GM12878 (cell line): ENCODE measurements at regions not wholly inside any gene's neighbourhood (a gene's known extent, or its start where the extent isn't known, plus 50 kb on each side); places are given as distances from the start of the nearest gene placed in this dataset.

Experiments
- ATAC-seq: fragments of 200-7000 bp; cut with Tn5 transposase; 3 replicates; pipeline ENCODE4 v1.9.1; 2020; ENCODE audit warnings: mild to moderate bottlenecking, moderate library complexity
- BruUV-seq: library from RNA; stranded (reverse); fragments of 400-500 nt; replicated peaks from 2 replicates; lab custom pipeline; 2021; lab: Mats Ljungman, UMichigan
- CTCF ChIA-PET: fragments of 300-600 bp; sonication (Branson Sonifier 250); formaldehyde crosslinking; extraction: SDS; loops from one replicate; lab custom pipeline; 2021; ENCODE audit warnings: inconsistent platforms; lab: Yijun Ruan, JAX
- POLR2A ChIA-PET: fragments of 350-600 bp; formaldehyde crosslinking; extraction: SDS; loops from one replicate; lab custom pipeline; 2021; ENCODE audit warnings: inconsistent platforms; lab: Charles Lee
- RAD21 ChIA-PET: fragments of 300-600 bp; sonication (Branson Sonifier 250); formaldehyde crosslinking; loops from one replicate; lab custom pipeline; 2023; ENCODE audit warnings: antibody characterized with exemption; ENCODE audit not compliant: unreplicated experiment; lab: Charles Lee
- SMC1A ChIA-PET: fragments of 300-600 bp; sonication (Branson Sonifier 250); formaldehyde crosslinking; loops from one replicate; lab custom pipeline; 2023; ENCODE audit not compliant: unreplicated experiment, uncharacterized antibody; lab: Charles Lee
- DNase-seq: peaks from one replicate; pipeline ENCODE4 v3.0.0-alpha.2; 2011; ENCODE audit warnings: low read depth, low spot score
- FAIRE-seq: peaks from 3 replicates; lab custom pipeline; 2011; peaks lifted over from hg19 to GRCh38; lab: Jason Lieb, UNC
- H2AFZ ChIP-seq: 2 replicates; pipeline ENCODE4 v1.6.0; 2011; ENCODE audit warnings: low read depth, low read length, control low read depth; ENCODE audit not compliant: control insufficient read depth
- H3K27ac ChIP-seq: 2 replicates; pipeline ENCODE4 v1.5.1; 2011; ENCODE audit warnings: control low read depth; ENCODE audit not compliant: control insufficient read depth, insufficient read depth
- H3K27me3 ChIP-seq, 2 experiments: replicated peaks in 1 of 2; 2 replicates each; pipeline versions ENCODE4 v1.6.0 to v1.6.1; 2011; ENCODE audit warnings: low read length in 1 of 2; ENCODE audit not compliant: control insufficient read depth in 2 of 2, insufficient read depth in 2 of 2
- H3K36me3 ChIP-seq, 2 experiments: 2 replicates each; pipeline ENCODE4 v1.5.1; 2011; ENCODE audit warnings: low read length in 1 of 2; ENCODE audit not compliant: control insufficient read depth in 2 of 2, insufficient read depth in 2 of 2
- H3K4me1 ChIP-seq: 2 replicates; pipeline ENCODE4 v1.6.1; 2011; ENCODE audit warnings: mild to moderate bottlenecking, low read length, moderate library complexity, mixed read lengths; ENCODE audit not compliant: control insufficient read depth, insufficient read depth
- H3K4me2 ChIP-seq: 2 replicates; pipeline ENCODE4 v1.6.0; 2011; ENCODE audit warnings: control low read depth; ENCODE audit not compliant: control insufficient read depth, insufficient read depth
- H3K4me3 ChIP-seq: fragments of 200-600 bp; sonication (generic); 2 replicates; pipeline ENCODE4 v1.5.1; 2016
- H3K79me2 ChIP-seq: 2 replicates; pipeline ENCODE4 v1.6.0; 2011; ENCODE audit warnings: low read length; ENCODE audit not compliant: control insufficient read depth, insufficient read depth
- H3K9ac ChIP-seq: 2 replicates; pipeline ENCODE4 v1.8.0; 2011; ENCODE audit warnings: low read length, control low read depth, mixed read lengths; ENCODE audit not compliant: control insufficient read depth, insufficient read depth
- H3K9me3 ChIP-seq: replicated peaks from 3 replicates; pipeline ENCODE4 v1.5.1; 2011; ENCODE audit warnings: mild to moderate bottlenecking, low read length; ENCODE audit not compliant: control insufficient read depth, insufficient read depth
- H4K20me1 ChIP-seq: 2 replicates; pipeline ENCODE4 v1.6.0; 2011; ENCODE audit not compliant: control insufficient read depth, insufficient read depth
- CHD2 ChIP-seq: IDR thresholded peaks from 2 replicates; pipeline ENCODE4 v1.6.1; 2011; ENCODE audit warnings: low read depth, low read length, improper control_type of control experiment, borderline replicate concordance
- DPF2 ChIP-seq: fragments of 450-650 bp; IDR thresholded peaks from 2 replicates; pipeline ENCODE4 v1.6.1; 2017; ENCODE audit warnings: mild to moderate bottlenecking
- EED ChIP-seq: sonication (generic); IDR thresholded peaks from 2 replicates; pipeline ENCODE4 v1.6.1; 2016; ENCODE audit warnings: antibody characterized with exemption, low read depth
- EZH2 ChIP-seq: IDR thresholded peaks from 2 replicates; pipeline ENCODE4 v1.6.1; 2012; ENCODE audit warnings: low read depth, mild to moderate bottlenecking, control low read depth, inconsistent platforms, low read length, borderline replicate concordance; ENCODE audit not compliant: control insufficient read depth
- RCOR1 ChIP-seq: conservative IDR thresholded peaks from 2 replicates; pipeline ENCODE4 v1.6.1; 2012; ENCODE audit warnings: low read depth, low read length, improper control_type of control experiment
- WGBS: methylation state at CpG from one replicate; pipeline ENCODE4 v1.1.6; 2016; ENCODE audit warnings: low lambda C conversion rate; ENCODE audit not compliant: insufficient replicate concordance, insufficient coverage; ENCODE audit errors: missing lambda C conversion rate; 5-methylcytosine and 5-hydroxymethylcytosine counted together
- in situ Hi-C: fragments of 300-500 bp; cut with MboI; formaldehyde crosslinking; loops from 9 replicates; pipeline ENCODE4 v1.14.3; 2018; ENCODE audit warnings: mixed read lengths
- intact Hi-C: fragments of 100-400 bp; cut with micrococcal nuclease; formaldehyde crosslinking; loops from one replicate; pipeline ENCODE4 v1.14.2; 2022; ENCODE audit not compliant: unreplicated experiment
- TF ChIP-seq, protein P1 (sequence below): IDR thresholded peaks from 2 replicates; pipeline ENCODE4 v1.6.1; 2011; ENCODE audit warnings: borderline replicate concordance, low read depth, mild to moderate bottlenecking, moderate library complexity, mixed read lengths, low read length; ENCODE audit not compliant: insufficient read depth; ENCODE audit errors: extremely low read length
- TF ChIP-seq, protein P2 (sequence below): fragments of 450-650 bp; formaldehyde crosslinking; IDR thresholded peaks from 2 replicates; pipeline ENCODE4 v1.4.0; 2020; ENCODE audit warnings: mild to moderate bottlenecking, moderate library complexity
- TF ChIP-seq, protein P3 (sequence below): fragments of 450-650 bp; IDR thresholded peaks from 2 replicates; pipeline ENCODE4 v1.6.1; 2017; ENCODE audit warnings: mild to moderate bottlenecking

DNA sequence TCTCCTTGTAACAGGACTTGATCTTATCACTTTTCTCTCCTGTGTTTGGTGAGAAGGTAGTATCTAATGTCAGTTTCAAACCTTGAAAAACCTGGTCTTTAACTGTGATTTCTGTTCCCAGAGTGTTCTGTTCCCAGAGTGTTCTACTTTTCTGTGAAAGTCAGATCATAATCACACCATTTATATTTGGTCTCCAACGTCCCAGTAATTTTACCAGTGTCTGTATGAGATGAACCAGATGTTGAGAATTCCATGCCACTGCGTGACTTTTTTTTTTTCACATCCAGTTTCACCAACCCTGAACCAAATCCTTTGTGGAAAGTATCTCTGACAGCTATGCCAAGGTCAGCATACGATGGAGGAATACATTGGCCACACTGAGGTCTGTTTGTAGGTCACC, 365.2 kb downstream of the USP25 start (continued):
- no peak for TF ChIP-seq RCOR1

DNA sequence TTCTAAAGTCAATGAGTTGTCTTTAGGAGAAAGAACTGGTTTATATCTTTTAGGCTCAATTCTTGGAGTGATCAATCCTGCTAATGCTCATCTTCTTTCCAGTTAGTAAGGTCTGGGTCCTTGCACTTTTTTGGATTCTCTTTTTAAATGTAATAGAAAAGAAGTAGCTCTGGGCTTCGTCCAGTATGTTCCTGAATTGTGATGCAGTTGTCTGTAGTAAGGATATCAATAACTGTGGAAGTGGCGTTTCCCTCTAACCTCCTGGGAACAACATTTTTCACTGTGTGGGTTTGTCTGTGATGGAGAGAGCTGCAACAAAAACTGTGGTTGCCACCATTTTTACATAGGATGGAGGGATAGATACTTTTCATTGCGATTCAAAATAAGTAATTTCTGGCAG, 367.2 kb downstream of the USP25 start:
- no peaks in the 10 kb centered on the region for H4K20me1 ChIP-seq
- DNase-seq (no peak), ATAC-seq (no peak), FAIRE-seq (no peak)
- H2AFZ ChIP-seq: no peak overlapping the region
- H3K79me2 ChIP-seq: no peaks in the 10 kb centered on the region
- H3K9ac ChIP-seq: no peak overlapping the region
- no peaks in the 10 kb centered on the region for H3K27me3 ChIP-seq
- in situ Hi-C loops (no loop called here), intact Hi-C loops (no loop called here)
- H3K27ac ChIP-seq: no peak overlapping the region
- TF ChIP-seq EED (no peak), DPF2 (no peak), CHD2 (no peak), EZH2 (no peak)
- TF ChIP-seq, protein P1, sequence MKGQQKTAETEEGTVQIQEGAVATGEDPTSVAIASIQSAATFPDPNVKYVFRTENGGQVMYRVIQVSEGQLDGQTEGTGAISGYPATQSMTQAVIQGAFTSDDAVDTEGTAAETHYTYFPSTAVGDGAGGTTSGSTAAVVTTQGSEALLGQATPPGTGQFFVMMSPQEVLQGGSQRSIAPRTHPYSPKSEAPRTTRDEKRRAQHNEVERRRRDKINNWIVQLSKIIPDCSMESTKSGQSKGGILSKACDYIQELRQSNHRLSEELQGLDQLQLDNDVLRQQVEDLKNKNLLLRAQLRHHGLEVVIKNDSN: no peak
- TF ChIP-seq, protein P2, sequence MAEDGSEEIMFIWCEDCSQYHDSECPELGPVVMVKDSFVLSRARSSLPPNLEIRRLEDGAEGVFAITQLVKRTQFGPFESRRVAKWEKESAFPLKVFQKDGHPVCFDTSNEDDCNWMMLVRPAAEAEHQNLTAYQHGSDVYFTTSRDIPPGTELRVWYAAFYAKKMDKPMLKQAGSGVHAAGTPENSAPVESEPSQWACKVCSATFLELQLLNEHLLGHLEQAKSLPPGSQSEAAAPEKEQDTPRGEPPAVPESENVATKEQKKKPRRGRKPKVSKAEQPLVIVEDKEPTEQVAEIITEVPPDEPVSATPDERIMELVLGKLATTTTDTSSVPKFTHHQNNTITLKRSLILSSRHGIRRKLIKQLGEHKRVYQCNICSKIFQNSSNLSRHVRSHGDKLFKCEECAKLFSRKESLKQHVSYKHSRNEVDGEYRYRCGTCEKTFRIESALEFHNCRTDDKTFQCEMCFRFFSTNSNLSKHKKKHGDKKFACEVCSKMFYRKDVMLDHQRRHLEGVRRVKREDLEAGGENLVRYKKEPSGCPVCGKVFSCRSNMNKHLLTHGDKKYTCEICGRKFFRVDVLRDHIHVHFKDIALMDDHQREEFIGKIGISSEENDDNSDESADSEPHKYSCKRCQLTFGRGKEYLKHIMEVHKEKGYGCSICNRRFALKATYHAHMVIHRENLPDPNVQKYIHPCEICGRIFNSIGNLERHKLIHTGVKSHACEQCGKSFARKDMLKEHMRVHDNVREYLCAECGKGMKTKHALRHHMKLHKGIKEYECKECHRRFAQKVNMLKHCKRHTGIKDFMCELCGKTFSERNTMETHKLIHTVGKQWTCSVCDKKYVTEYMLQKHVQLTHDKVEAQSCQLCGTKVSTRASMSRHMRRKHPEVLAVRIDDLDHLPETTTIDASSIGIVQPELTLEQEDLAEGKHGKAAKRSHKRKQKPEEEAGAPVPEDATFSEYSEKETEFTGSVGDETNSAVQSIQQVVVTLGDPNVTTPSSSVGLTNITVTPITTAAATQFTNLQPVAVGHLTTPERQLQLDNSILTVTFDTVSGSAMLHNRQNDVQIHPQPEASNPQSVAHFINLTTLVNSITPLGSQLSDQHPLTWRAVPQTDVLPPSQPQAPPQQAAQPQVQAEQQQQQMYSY (CRISPR knock-in tag): no peak
- TF ChIP-seq, protein P3, sequence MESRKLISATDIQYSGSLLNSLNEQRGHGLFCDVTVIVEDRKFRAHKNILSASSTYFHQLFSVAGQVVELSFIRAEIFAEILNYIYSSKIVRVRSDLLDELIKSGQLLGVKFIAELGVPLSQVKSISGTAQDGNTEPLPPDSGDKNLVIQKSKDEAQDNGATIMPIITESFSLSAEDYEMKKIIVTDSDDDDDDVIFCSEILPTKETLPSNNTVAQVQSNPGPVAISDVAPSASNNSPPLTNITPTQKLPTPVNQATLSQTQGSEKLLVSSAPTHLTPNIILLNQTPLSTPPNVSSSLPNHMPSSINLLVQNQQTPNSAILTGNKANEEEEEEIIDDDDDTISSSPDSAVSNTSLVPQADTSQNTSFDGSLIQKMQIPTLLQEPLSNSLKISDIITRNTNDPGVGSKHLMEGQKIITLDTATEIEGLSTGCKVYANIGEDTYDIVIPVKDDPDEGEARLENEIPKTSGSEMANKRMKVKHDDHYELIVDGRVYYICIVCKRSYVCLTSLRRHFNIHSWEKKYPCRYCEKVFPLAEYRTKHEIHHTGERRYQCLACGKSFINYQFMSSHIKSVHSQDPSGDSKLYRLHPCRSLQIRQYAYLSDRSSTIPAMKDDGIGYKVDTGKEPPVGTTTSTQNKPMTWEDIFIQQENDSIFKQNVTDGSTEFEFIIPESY: no peak
- no peak overlapping the region for H3K4me3 ChIP-seq
- H3K36me3 ChIP-seq: no peaks in the 10 kb centered on the region
- H3K9me3 ChIP-seq: no peaks in the 10 kb centered on the region
- no peak overlapping the region for H3K4me2 ChIP-seq
- POLR2A ChIA-PET: interaction anchor here (0.5 kb wide), 1 partner anchor 85 kb away, joined by 5 read pairs; no protein-coding TSS in a partner anchor
- SMC1A ChIA-PET: interaction anchor here (1.5 kb wide), 1 partner anchor 11 kb away, joined by 3 read pairs; no protein-coding TSS in a partner anchor
- BruUV-seq: no TSS peak
- no peaks in the 10 kb centered on the region for H3K4me1 ChIP-seq
- RAD21 ChIA-PET: no interaction called here
- CTCF ChIA-PET: interaction anchor here (1.8 kb wide), 1 partner anchor 14 kb away, joined by 4 read pairs; no protein-coding TSS in a partner anchor
- 19% methylated on average over 3 of the region's 3 CpGs for WGBS
